GM23338 (cell line): ENCODE measurements at regions not wholly inside any gene's neighbourhood (a gene's known extent, or its start where the extent isn't known, plus 50 kb on each side); places are given as distances from the start of the nearest gene placed in this dataset.

Source experiments
- ATAC-seq: fragments of 200-7000 bp; cut with Tn5 transposase; 3 replicates; pipeline ENCODE4 v1.9.1; 2020
- DNase-seq: peaks from one replicate; pipeline ENCODE4 v3.0.0-alpha.2; 2015; ENCODE audit warnings: low spot score
- H2AFZ ChIP-seq: fragments of 200-600 bp; sonication (generic); 2 replicates; pipeline ENCODE4 v1.8.0; 2016; ENCODE audit warnings: antibody characterized with exemption, mild to moderate bottlenecking, moderate library complexity
- H3F3A ChIP-seq: fragments of 200-600 bp; sonication (generic); replicated peaks from 2 replicates; pipeline ENCODE4 v1.8.0; 2017; ENCODE audit warnings: antibody characterized with exemption, mixed run types, low read depth
- H3K27ac ChIP-seq: fragments of 200-600 bp; sonication (generic); 2 replicates; pipeline ENCODE4 v1.6.1; 2016; ENCODE audit warnings: low read depth
- H3K27me3 ChIP-seq: fragments of 200-600 bp; sonication (generic); 2 replicates; pipeline ENCODE4 v1.8.0; 2016; ENCODE audit warnings: mild to moderate bottlenecking, mixed run types, moderate library complexity; ENCODE audit not compliant: insufficient read depth
- H3K36me3 ChIP-seq: fragments of 200-600 bp; sonication (generic); 2 replicates; pipeline ENCODE4 v1.8.0; 2016; ENCODE audit warnings: mild to moderate bottlenecking; ENCODE audit not compliant: insufficient read depth
- H3K4me1 ChIP-seq: fragments of 200-600 bp; sonication (generic); 2 replicates; pipeline ENCODE4 v1.8.0; 2016; ENCODE audit warnings: mild to moderate bottlenecking, moderate library complexity; ENCODE audit not compliant: insufficient read depth
- H3K4me2 ChIP-seq: fragments of 200-600 bp; sonication (generic); 2 replicates; pipeline ENCODE4 v1.7.1; 2017; ENCODE audit warnings: mixed run types
- H3K4me3 ChIP-seq: fragments of 200-600 bp; sonication (generic); 2 replicates; pipeline ENCODE4 v1.6.1; 2016; ENCODE audit warnings: mixed run types
- H3K79me2 ChIP-seq: fragments of 200-600 bp; sonication (generic); replicated peaks from 2 replicates; pipeline ENCODE4 v1.8.0; 2017; ENCODE audit warnings: mild to moderate bottlenecking; ENCODE audit not compliant: insufficient read depth
- H3K9me2 ChIP-seq: fragments of 200-600 bp; sonication (generic); 2 replicates; pipeline ENCODE4 v1.8.0; 2017; ENCODE audit not compliant: insufficient read depth
- H4K20me1 ChIP-seq: fragments of 200-600 bp; sonication (generic); replicated peaks from 2 replicates; pipeline ENCODE4 v1.8.0; 2017; ENCODE audit warnings: mild to moderate bottlenecking; ENCODE audit not compliant: insufficient read depth
- H3K27ac Mint-ChIP-seq: 2 replicates; pipeline ENCODE4 v1.8.0; 2020; ENCODE audit warnings: inconsistent platforms, mild to moderate bottlenecking, moderate library complexity, mixed read lengths
- H3K27me3 Mint-ChIP-seq: 3 replicates; pipeline ENCODE4 v1.8.0; 2022; ENCODE audit warnings: low read depth, mild to moderate bottlenecking, moderate library complexity, mixed read lengths, inconsistent platforms; ENCODE audit not compliant: insufficient read depth, poor library complexity
- H3K36me3 Mint-ChIP-seq: 3 replicates; pipeline ENCODE4 v1.8.0; 2021; ENCODE audit warnings: low read depth, mild to moderate bottlenecking, inconsistent platforms, moderate library complexity, mixed read lengths
- H3K4me1 Mint-ChIP-seq: 3 replicates; pipeline ENCODE4 v1.8.0; 2020; ENCODE audit warnings: mild to moderate bottlenecking, inconsistent platforms, mixed read lengths
- H3K4me3 Mint-ChIP-seq: 3 replicates; pipeline ENCODE4 v1.8.0; 2021; ENCODE audit warnings: moderate library complexity, mild to moderate bottlenecking, inconsistent platforms, mixed read lengths
- H3K9me3 Mint-ChIP-seq: 3 replicates; pipeline ENCODE4 v1.8.0; 2020; ENCODE audit warnings: moderate library complexity, mild to moderate bottlenecking, inconsistent platforms, mixed read lengths
- CREB1 ChIP-seq: fragments of 250-450 bp; sonication (Bioruptor Pico); IDR thresholded peaks from 2 replicates; pipeline ENCODE4 v1.5.0; 2020; ENCODE audit warnings: low read depth, mild to moderate bottlenecking, moderate library complexity
- EZH2 ChIP-seq: fragments of 200-600 bp; sonication (generic); IDR thresholded peaks from one replicate; pipeline ENCODE4 v1.8.0; 2017; ENCODE audit warnings: antibody characterized with exemption, mild to moderate bottlenecking, low read depth; ENCODE audit not compliant: unreplicated experiment
- NANOG ChIP-seq: IDR thresholded peaks from 2 replicates; pipeline ENCODE4 v1.6.1; 2016; ENCODE audit warnings: antibody characterized with exemption, borderline replicate concordance
- POLR2AphosphoS5 ChIP-seq: IDR thresholded peaks from 2 replicates; pipeline ENCODE4 v1.6.1; 2016; ENCODE audit warnings: antibody characterized with exemption, low read depth
- STAT1 ChIP-seq: IDR thresholded peaks from one replicate; pipeline ENCODE4 v1.6.1; 2016; ENCODE audit warnings: antibody characterized with exemption; ENCODE audit not compliant: unreplicated experiment
- TF ChIP-seq, protein P1 (sequence below): IDR thresholded peaks from one replicate; pipeline ENCODE4 v1.6.1; 2018; ENCODE audit warnings: antibody characterized with exemption; ENCODE audit not compliant: unreplicated experiment

DNA sequence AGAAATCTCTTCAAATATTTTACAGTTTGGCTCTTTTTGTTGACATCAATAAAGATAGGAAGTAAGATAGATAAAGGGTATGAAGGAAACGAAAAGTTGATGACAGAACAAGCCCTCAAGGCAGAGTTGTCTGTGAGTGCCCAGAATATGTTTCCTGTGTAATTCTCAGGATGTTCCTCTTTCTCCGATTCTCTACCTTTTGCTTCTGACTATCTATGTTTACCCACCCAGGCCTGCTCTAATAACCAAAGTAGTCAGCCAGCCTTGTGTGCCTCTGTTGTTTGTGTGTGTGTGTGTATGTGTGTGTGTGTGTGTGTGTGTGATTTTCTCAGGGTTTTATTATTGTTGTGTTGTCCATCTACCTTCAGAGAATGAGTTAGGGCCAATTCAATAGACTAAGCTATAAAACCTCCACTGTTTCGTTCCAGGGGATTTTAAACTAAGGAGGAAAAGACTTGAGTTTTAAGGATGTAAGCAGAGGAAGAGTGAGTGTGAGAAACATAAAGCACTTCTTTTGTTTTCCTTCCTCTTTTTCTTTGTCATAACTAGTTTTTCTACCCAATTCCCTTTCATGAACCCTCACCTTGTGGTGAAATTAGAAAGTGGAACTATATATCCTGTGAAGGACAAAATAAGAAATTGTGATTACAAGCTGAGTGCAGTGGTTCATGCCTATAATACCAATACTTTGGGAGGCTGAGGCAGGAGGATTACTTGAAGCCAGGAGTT, 627.4 kb upstream of the NR5A2 start:
- Histone ChIP-seq H2AFZ (no peak overlapping the region), H3K79me2 (no peaks in the 10 kb centered on the region), H3K4me3 (no peak overlapping the region), H3K9me2 (peaks cover 3% of the 10 kb centered on the region; the same call in 1 of the 2 replicates), H3K27me3 (no peaks in the 10 kb centered on the region), H3K36me3 (no peaks in the 10 kb centered on the region), H3K4me1 (peaks cover 20% of the 10 kb centered on the region; the same call in 1 of the 2 replicates), H3F3A (no peaks in the 10 kb centered on the region), H3K4me2 (no peak overlapping the region), H3K27ac (no peak overlapping the region), H4K20me1 (no peaks in the 10 kb centered on the region)
- TF ChIP-seq, protein P1, sequence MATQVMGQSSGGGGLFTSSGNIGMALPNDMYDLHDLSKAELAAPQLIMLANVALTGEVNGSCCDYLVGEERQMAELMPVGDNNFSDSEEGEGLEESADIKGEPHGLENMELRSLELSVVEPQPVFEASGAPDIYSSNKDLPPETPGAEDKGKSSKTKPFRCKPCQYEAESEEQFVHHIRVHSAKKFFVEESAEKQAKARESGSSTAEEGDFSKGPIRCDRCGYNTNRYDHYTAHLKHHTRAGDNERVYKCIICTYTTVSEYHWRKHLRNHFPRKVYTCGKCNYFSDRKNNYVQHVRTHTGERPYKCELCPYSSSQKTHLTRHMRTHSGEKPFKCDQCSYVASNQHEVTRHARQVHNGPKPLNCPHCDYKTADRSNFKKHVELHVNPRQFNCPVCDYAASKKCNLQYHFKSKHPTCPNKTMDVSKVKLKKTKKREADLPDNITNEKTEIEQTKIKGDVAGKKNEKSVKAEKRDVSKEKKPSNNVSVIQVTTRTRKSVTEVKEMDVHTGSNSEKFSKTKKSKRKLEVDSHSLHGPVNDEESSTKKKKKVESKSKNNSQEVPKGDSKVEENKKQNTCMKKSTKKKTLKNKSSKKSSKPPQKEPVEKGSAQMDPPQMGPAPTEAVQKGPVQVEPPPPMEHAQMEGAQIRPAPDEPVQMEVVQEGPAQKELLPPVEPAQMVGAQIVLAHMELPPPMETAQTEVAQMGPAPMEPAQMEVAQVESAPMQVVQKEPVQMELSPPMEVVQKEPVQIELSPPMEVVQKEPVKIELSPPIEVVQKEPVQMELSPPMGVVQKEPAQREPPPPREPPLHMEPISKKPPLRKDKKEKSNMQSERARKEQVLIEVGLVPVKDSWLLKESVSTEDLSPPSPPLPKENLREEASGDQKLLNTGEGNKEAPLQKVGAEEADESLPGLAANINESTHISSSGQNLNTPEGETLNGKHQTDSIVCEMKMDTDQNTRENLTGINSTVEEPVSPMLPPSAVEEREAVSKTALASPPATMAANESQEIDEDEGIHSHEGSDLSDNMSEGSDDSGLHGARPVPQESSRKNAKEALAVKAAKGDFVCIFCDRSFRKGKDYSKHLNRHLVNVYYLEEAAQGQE, result no peak
- TF ChIP-seq CREB1 (CRISPR knock-in tag), result no peak
- TF ChIP-seq POLR2AphosphoS5, result no peak
- no peak for TF ChIP-seq STAT1
- DNase-seq, result no peak
- H3K36me3 Mint-ChIP-seq, result no peaks in the 10 kb centered on the region
- peaks cover 19% of the 10 kb centered on the region for H3K4me1 Mint-ChIP-seq
- no peak overlapping the region for H3K27ac Mint-ChIP-seq
- H3K27me3 Mint-ChIP-seq, result no peaks in the 10 kb centered on the region
- no peak overlapping the region for H3K4me3 Mint-ChIP-seq
- H3K9me3 Mint-ChIP-seq, result no peaks in the 10 kb centered on the region; the same call in 2 of the 3 replicates
- no peak for ATAC-seq

DNA sequence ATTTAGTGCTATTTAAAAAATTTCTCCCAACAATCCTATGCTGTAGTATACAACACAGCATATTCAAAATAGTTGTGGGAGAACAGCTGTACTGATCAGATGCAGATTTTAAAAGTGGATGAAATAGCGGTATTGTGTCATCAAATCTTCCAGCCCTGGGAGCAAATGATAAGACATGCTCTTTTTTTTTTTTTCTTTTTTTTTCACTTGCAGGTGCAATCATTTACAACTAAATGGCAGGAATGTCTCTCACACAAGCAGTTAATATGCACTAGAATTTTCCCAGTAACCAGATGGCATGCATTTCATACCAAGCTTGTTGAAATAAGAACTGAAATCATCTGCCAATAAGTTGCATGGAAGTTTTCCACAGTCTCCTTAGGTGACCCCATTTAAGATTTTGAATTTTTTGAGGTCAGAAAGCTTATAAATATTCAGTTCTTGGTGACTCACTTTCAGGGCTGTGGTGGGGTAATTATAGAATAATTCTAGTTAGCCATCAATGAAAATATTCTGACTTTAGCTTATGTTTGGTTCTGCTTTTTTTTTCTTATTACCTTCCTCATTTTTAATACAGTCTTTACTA, 623.9 kb upstream of the NR5A2 start:
- no peak overlapping the region for H3K4me3 ChIP-seq
- Mint-ChIP-seq H3K36me3 (no peaks in the 10 kb centered on the region), H3K9me3 (no peaks in the 10 kb centered on the region; the same call in 2 of the 3 replicates), H3K27ac (no peak overlapping the region), H3K4me1 (peaks cover 25% of the 10 kb centered on the region), H3K27me3 (peaks cover 3% of the 10 kb centered on the region), H3K4me3 (no peak overlapping the region; the same call in 2 of the 3 replicates)
- DNase-seq (peak; percentile 46), ATAC-seq (no peak)
- no peaks in the 10 kb centered on the region for H3K36me3 ChIP-seq
- no peaks in the 10 kb centered on the region for H3F3A ChIP-seq
- H3K79me2 ChIP-seq, result no peaks in the 10 kb centered on the region
- TF ChIP-seq EZH2 (no peak), NANOG (no peak)
- TF ChIP-seq, protein P1, result no peak
- peaks cover 20% of the 10 kb centered on the region; the same call in 1 of the 2 replicates for H3K4me1 ChIP-seq
- H3K4me2 ChIP-seq, result no peak overlapping the region
- H2AFZ ChIP-seq, result no peak overlapping the region
- H4K20me1 ChIP-seq, result no peaks in the 10 kb centered on the region
- H3K27me3 ChIP-seq, result no peaks in the 10 kb centered on the region
- peaks cover 9% of the 10 kb centered on the region; the same call in 1 of the 2 replicates for H3K9me2 ChIP-seq
- H3K27ac ChIP-seq, result peak overlapping the region; percentile 24; the same call in 1 of the 2 replicates
